ENCODE measurements at regions not wholly inside any gene's neighbourhood (a gene's known extent, or its start where the extent isn't known, plus 50 kb on each side); places are given as distances from the start of the nearest gene placed in this dataset.

GRCh38 chr5:6869677-6870076 lies 156.4 kb downstream of the TENT4A start:
- TF ChIP-seq POLR2AphosphoS5 (IDR thresholded peaks at IDR 0.05) (no peak), CTCF (IDR thresholded peaks at IDR 0.05) (no peak)

Measured in prostate gland (tissue), 2 donors.